ENCODE measurements at regions not wholly inside any gene's neighbourhood (a gene's known extent, or its start where the extent isn't known, plus 50 kb on each side); places are given as distances from the start of the nearest gene placed in this dataset.

GRCh38 chr1:82775406-82776000, 974.8 kb downstream of the ADGRL2 start:
- peak; percentile 60 for TF ChIP-seq CTCF (IDR thresholded peaks at IDR 0.05)
- DNase-seq (ENCODE audit: extremely low spot score, unreplicated experiment): no peak
- H3K4me1 Mint-ChIP-seq (ENCODE audit: unreplicated experiment): no peaks in the 10 kb centered on the region
- no peaks in the 10 kb centered on the region for H3K27me3 Mint-ChIP-seq (ENCODE audit: unreplicated experiment)
- no peak overlapping the region for H3K4me3 Mint-ChIP-seq (ENCODE audit: unreplicated experiment)
- H3K27ac Mint-ChIP-seq (ENCODE audit: unreplicated experiment): no peak overlapping the region
- no peaks in the 10 kb centered on the region for H3K36me3 Mint-ChIP-seq (ENCODE audit: unreplicated experiment)
- no peaks in the 10 kb centered on the region for H3K9me3 Mint-ChIP-seq (ENCODE audit: unreplicated experiment)

- DNase-seq (ENCODE audit: extremely low spot score, unreplicated experiment): no peak
- no peaks in the 10 kb centered on the region for H3K4me1 Mint-ChIP-seq (ENCODE audit: unreplicated experiment)
- H3K27me3 Mint-ChIP-seq (ENCODE audit: unreplicated experiment): no peaks in the 10 kb centered on the region
- no peaks in the 10 kb centered on the region for H3K36me3 Mint-ChIP-seq (ENCODE audit: unreplicated experiment)
- no peaks in the 10 kb centered on the region for H3K9me3 Mint-ChIP-seq (ENCODE audit: unreplicated experiment)
- no peak for TF ChIP-seq CTCF (IDR thresholded peaks at IDR 0.05)
- no peak overlapping the region for H3K27ac Mint-ChIP-seq (ENCODE audit: unreplicated experiment)
- H3K4me3 Mint-ChIP-seq (ENCODE audit: unreplicated experiment): no peak overlapping the region
Observed at GRCh38 chr1:82762829-82763532, 962.2 kb downstream of the ADGRL2 start.

- Mint-ChIP-seq H3K9me3 (ENCODE audit: unreplicated experiment) (no peaks in the 10 kb centered on the region), H3K27me3 (ENCODE audit: unreplicated experiment) (no peaks in the 10 kb centered on the region), H3K4me1 (ENCODE audit: unreplicated experiment) (no peaks in the 10 kb centered on the region), H3K4me3 (ENCODE audit: unreplicated experiment) (no peak overlapping the region), H3K36me3 (ENCODE audit: unreplicated experiment) (no peaks in the 10 kb centered on the region), H3K27ac (ENCODE audit: unreplicated experiment) (no peak overlapping the region)
- no peak for DNase-seq (ENCODE audit: extremely low spot score, unreplicated experiment)
- TF ChIP-seq CTCF (IDR thresholded peaks at IDR 0.05): peak; percentile 18
Observed at GRCh38 chr1:82759035-82759434, 958.3 kb downstream of the ADGRL2 start.

- H3K4me3 Mint-ChIP-seq (ENCODE audit: unreplicated experiment): no peak overlapping the region
- DNase-seq (ENCODE audit: extremely low spot score, unreplicated experiment): no peak
- no peak for TF ChIP-seq CTCF (IDR thresholded peaks at IDR 0.05)
Observed at GRCh38 chr1:82755671-82756070, 954.9 kb downstream of the ADGRL2 start.

GRCh38 chr1:82755191-82755590, 954.5 kb downstream of the ADGRL2 start:
- DNase-seq (ENCODE audit: extremely low spot score, unreplicated experiment): no peak
- H3K4me3 Mint-ChIP-seq (ENCODE audit: unreplicated experiment): no peak overlapping the region
- no peaks in the 10 kb centered on the region for H3K27me3 Mint-ChIP-seq (ENCODE audit: unreplicated experiment)
- H3K9me3 Mint-ChIP-seq (ENCODE audit: unreplicated experiment): no peaks in the 10 kb centered on the region
- H3K27ac Mint-ChIP-seq (ENCODE audit: unreplicated experiment): no peak overlapping the region
- no peaks in the 10 kb centered on the region for H3K36me3 Mint-ChIP-seq (ENCODE audit: unreplicated experiment)
- TF ChIP-seq CTCF (IDR thresholded peaks at IDR 0.05): no peak
- H3K4me1 Mint-ChIP-seq (ENCODE audit: unreplicated experiment): peaks cover 1% of the 10 kb centered on the region

More at GRCh38 chr1:82755671-82756070, 954.9 kb downstream of the ADGRL2 start:
- Mint-ChIP-seq H3K27ac (ENCODE audit: unreplicated experiment) (no peak overlapping the region), H3K9me3 (ENCODE audit: unreplicated experiment) (no peaks in the 10 kb centered on the region), H3K27me3 (ENCODE audit: unreplicated experiment) (no peaks in the 10 kb centered on the region), H3K4me1 (ENCODE audit: unreplicated experiment) (peaks cover 1% of the 10 kb centered on the region), H3K36me3 (ENCODE audit: unreplicated experiment) (no peaks in the 10 kb centered on the region)

Measured in osteocyte (in vitro differentiated cells).